ENCODE measurements at regions not wholly inside any gene's neighbourhood (a gene's known extent, or its start where the extent isn't known, plus 50 kb on each side); places are given as distances from the start of the nearest gene placed in this dataset.

DNA sequence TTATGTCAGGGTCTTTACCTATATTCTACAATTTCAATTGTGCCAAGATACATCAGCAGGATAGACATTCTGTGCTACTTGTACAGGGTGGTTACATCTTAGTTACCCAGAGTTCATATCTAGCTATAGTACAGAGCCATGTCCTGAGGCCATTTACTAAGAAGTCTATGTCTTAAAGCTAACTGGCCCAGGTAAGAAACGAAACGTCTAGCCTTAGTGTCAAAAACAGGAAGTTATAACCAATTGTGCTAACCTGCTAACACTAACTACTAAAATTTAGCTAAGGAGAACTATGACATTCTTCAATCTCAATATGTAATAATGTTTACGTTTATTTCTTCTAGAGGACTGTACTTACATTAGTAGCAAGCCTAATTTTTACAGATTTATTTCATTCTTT lies 717.2 kb upstream of the UBE2E2 start:
- DNase-seq (ENCODE audit: low spot score), result no peak
- CTCF ChIA-PET, result no interaction called here
- BruUV-seq (replicated peaks), result no TSS peak

GRCh38 chr3:22490747-22491146 lies 712.4 kb upstream of the UBE2E2 start:
- Histone ChIP-seq H3K4me1 (ENCODE audit: insufficient read depth, low read length, poor library complexity, severe bottlenecking) (no peaks in the 10 kb centered on the region), H3K27ac (ENCODE audit: low read depth, low read length, poor library complexity, severe bottlenecking) (no peak overlapping the region), H3K36me3 (ENCODE audit: insufficient read depth, low read length, poor library complexity, severe bottlenecking) (no peaks in the 10 kb centered on the region), H3K4me3 (ENCODE audit: low read depth, low read length, poor library complexity, severe bottlenecking) (no peak overlapping the region), H3K27me3 (replicated peaks; ENCODE audit: insufficient read depth, low read depth, low read length, poor library complexity) (no peaks in the 10 kb centered on the region), H3K9me3 (ENCODE audit: low read depth, low read length, poor library complexity, severe bottlenecking) (peaks cover 25% of the 10 kb centered on the region)
- TF ChIP-seq CTCF (conservative IDR thresholded peaks at IDR 0.05; ENCODE audit: low read depth, low read length), result no peak
- no peak for TF ChIP-seq EZH2 (IDR thresholded peaks at IDR 0.05; ENCODE audit: borderline replicate concordance, low read depth, low read length, poor library complexity, severe bottlenecking)
- ChIA-PET POLR2A (ENCODE audit: low non-redundant PET) (no interaction called here), CTCF (no interaction called here)
- DNase-seq (ENCODE audit: low spot score), result no peak
- intact Hi-C loops (cut with micrococcal nuclease; ENCODE audit: unreplicated experiment), result no loop called here
- no TSS peak for BruUV-seq (replicated peaks)

More for the DNA sequence above, 717.2 kb upstream of the UBE2E2 start:
- H3K9me3 ChIP-seq (ENCODE audit: low read depth, low read length, poor library complexity, severe bottlenecking), result peaks cover 28% of the 10 kb centered on the region
- H3K27me3 ChIP-seq (replicated peaks; ENCODE audit: insufficient read depth, low read depth, low read length, poor library complexity), result no peaks in the 10 kb centered on the region
- H3K27ac ChIP-seq (ENCODE audit: low read depth, low read length, poor library complexity, severe bottlenecking), result no peak overlapping the region
- H3K36me3 ChIP-seq (ENCODE audit: insufficient read depth, low read length, poor library complexity, severe bottlenecking), result no peaks in the 10 kb centered on the region
- POLR2A ChIA-PET (ENCODE audit: low non-redundant PET), result no interaction called here
- TF ChIP-seq CTCF (conservative IDR thresholded peaks at IDR 0.05; ENCODE audit: low read depth, low read length) (no peak), EZH2 (IDR thresholded peaks at IDR 0.05; ENCODE audit: borderline replicate concordance, low read depth, low read length, poor library complexity, severe bottlenecking) (no peak)
- H3K4me1 ChIP-seq (ENCODE audit: insufficient read depth, low read length, poor library complexity, severe bottlenecking), result no peaks in the 10 kb centered on the region
- no peak overlapping the region for H3K4me3 ChIP-seq (ENCODE audit: low read depth, low read length, poor library complexity, severe bottlenecking)
- intact Hi-C loops (cut with micrococcal nuclease; ENCODE audit: unreplicated experiment), result no loop called here

DNA sequence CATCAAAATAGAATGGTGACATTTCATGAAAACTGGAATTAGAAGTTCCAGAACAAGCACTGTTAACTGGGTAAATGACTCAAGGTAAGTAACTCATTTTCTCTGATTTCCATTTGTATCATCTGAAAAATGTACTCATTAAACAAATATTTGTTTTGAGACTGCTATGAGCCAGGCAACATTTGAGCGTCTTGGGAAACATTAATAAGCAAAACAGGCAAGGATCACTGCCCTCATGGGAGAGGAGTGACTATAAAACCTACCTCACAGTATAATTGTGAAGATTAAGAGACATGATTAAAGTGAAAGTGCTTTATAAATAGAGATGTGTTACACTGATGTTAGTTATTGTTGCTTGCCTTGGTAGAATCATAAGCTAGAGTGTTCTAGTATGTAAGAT lies 711.8 kb upstream of the UBE2E2 start:
- no peak for TF ChIP-seq EZH2 (IDR thresholded peaks at IDR 0.05; ENCODE audit: borderline replicate concordance, low read depth, low read length, poor library complexity, severe bottlenecking)
- no peak for TF ChIP-seq CTCF (conservative IDR thresholded peaks at IDR 0.05; ENCODE audit: low read depth, low read length)
- POLR2A ChIA-PET (ENCODE audit: low non-redundant PET), result no interaction called here
- Histone ChIP-seq H3K9me3 (ENCODE audit: low read depth, low read length, poor library complexity, severe bottlenecking) (peaks cover 23% of the 10 kb centered on the region), H3K27me3 (replicated peaks; ENCODE audit: insufficient read depth, low read depth, low read length, poor library complexity) (no peaks in the 10 kb centered on the region), H3K4me1 (ENCODE audit: insufficient read depth, low read length, poor library complexity, severe bottlenecking) (no peaks in the 10 kb centered on the region), H3K36me3 (ENCODE audit: insufficient read depth, low read length, poor library complexity, severe bottlenecking) (no peaks in the 10 kb centered on the region), H3K27ac (ENCODE audit: low read depth, low read length, poor library complexity, severe bottlenecking) (no peak overlapping the region), H3K4me3 (ENCODE audit: low read depth, low read length, poor library complexity, severe bottlenecking) (no peak overlapping the region)
- CTCF ChIA-PET, result no interaction called here
- no peak for DNase-seq (ENCODE audit: low spot score)
- intact Hi-C loops (cut with micrococcal nuclease; ENCODE audit: unreplicated experiment), result no loop called here
- BruUV-seq (replicated peaks), result no TSS peak
